Neural cell (in vitro differentiated cells): ENCODE measurements at regions not wholly inside any gene's neighbourhood (a gene's known extent, or its start where the extent isn't known, plus 50 kb on each side); places are given as distances from the start of the nearest gene placed in this dataset.

ENCODE experiments used
- H2AFZ ChIP-seq: fragments of 200-600, 300-800 bp; sonication (generic), shearing (Covaris generic); 2 replicates; pipeline ENCODE4 v1.6.0; 2014; ENCODE audit warnings: low read depth, mild to moderate bottlenecking, antibody characterized with exemption, low read length, moderate library complexity
- H3F3A ChIP-seq: fragments of 200-600 bp; shearing (Covaris generic); 2 replicates; pipeline ENCODE4 v1.6.1; 2016; ENCODE audit warnings: mild to moderate bottlenecking, moderate library complexity, mixed read lengths, antibody characterized with exemption, low read length; ENCODE audit not compliant: insufficient read depth, poor library complexity, severe bottlenecking
- H3K27ac ChIP-seq: fragments of 200-600, 300-800 bp; sonication (generic), shearing (Covaris generic); 2 replicates; pipeline ENCODE4 v1.5.1; 2014; ENCODE audit warnings: mild to moderate bottlenecking, low read length, moderate library complexity
- H3K27me3 ChIP-seq: fragments of 300-800, 200-600 bp; sonication (generic), shearing (Covaris generic); 2 replicates; pipeline ENCODE4 v1.6.0; 2014; ENCODE audit warnings: mild to moderate bottlenecking, low read depth, low read length, moderate library complexity; ENCODE audit not compliant: insufficient read depth
- H3K36me3 ChIP-seq: fragments of 300-800, 200-600 bp; sonication (generic), shearing (Covaris generic); 2 replicates; pipeline ENCODE4 v1.5.1; 2014; ENCODE audit warnings: mild to moderate bottlenecking, antibody characterized with exemption, low read length, moderate library complexity; ENCODE audit not compliant: insufficient read depth
- H3K4me2 ChIP-seq: fragments of 300-800, 200-600 bp; sonication (generic), shearing (Covaris generic); 2 replicates; pipeline ENCODE4 v1.6.0; 2014; ENCODE audit warnings: mild to moderate bottlenecking, low read length
- H3K4me3 ChIP-seq: fragments of 300-800, 200-600 bp; sonication (generic), shearing (Covaris generic); 2 replicates; pipeline ENCODE4 v1.5.1; 2014; ENCODE audit warnings: mild to moderate bottlenecking, low read length, moderate library complexity
- H3K79me2 ChIP-seq: fragments of 200-600 bp; shearing (Covaris generic); replicated peaks from 2 replicates; pipeline ENCODE4 v1.6.0; 2014; ENCODE audit warnings: mild to moderate bottlenecking, low read length, moderate library complexity; ENCODE audit not compliant: insufficient read depth
- H3K9ac ChIP-seq: fragments of 300-800, 200-600 bp; sonication (generic), shearing (Covaris generic); 2 replicates; pipeline ENCODE4 v1.6.1; 2016; ENCODE audit warnings: mild to moderate bottlenecking, low read length, mixed read lengths
- H3K9me2 ChIP-seq: fragments of 200-600 bp; shearing (Covaris generic); 2 replicates; pipeline ENCODE4 v1.6.1; 2016; ENCODE audit warnings: mild to moderate bottlenecking, low read length, mixed read lengths; ENCODE audit not compliant: insufficient read depth
- H3K9me3 ChIP-seq: fragments of 200-600, 300-800 bp; sonication (generic), shearing (Covaris generic); 2 replicates; pipeline ENCODE4 v1.6.1; 2016; ENCODE audit warnings: mild to moderate bottlenecking, mixed run types, low read length, moderate library complexity, mixed read lengths
- H4K20me1 ChIP-seq: fragments of 200-600 bp; shearing (Covaris generic); 2 replicates; pipeline ENCODE4 v1.6.1; 2016; ENCODE audit warnings: mild to moderate bottlenecking, mixed run types; ENCODE audit not compliant: insufficient read depth
- EP300 ChIP-seq: fragments of 450-650 bp; conservative IDR thresholded peaks from 2 replicates; pipeline ENCODE4 v1.6.1; 2014; ENCODE audit warnings: antibody characterized with exemption, mild to moderate bottlenecking, moderate library complexity; ENCODE audit not compliant: poor library complexity, severe bottlenecking
- EZH2 ChIP-seq: fragments of 200-600, 300-800 bp; shearing (Covaris generic), sonication (generic); IDR thresholded peaks from 2 replicates; pipeline ENCODE4 v1.6.1; 2014; ENCODE audit warnings: antibody characterized with exemption, low read length, borderline replicate concordance, mild to moderate bottlenecking; ENCODE audit not compliant: insufficient read depth, poor library complexity, severe bottlenecking
- MXI1 ChIP-seq: fragments of 450-650 bp; conservative IDR thresholded peaks from 2 replicates; pipeline ENCODE4 v1.6.1; 2014; ENCODE audit warnings: antibody characterized with exemption, mild to moderate bottlenecking; ENCODE audit not compliant: poor library complexity, severe bottlenecking
- POLR2AphosphoS5 ChIP-seq: IDR thresholded peaks from 2 replicates; pipeline ENCODE4 v1.6.1; 2012
- RAD21 ChIP-seq: fragments of 450-650 bp; conservative IDR thresholded peaks from 2 replicates; pipeline ENCODE4 v1.6.1; 2014; ENCODE audit warnings: antibody characterized with exemption, mild to moderate bottlenecking, moderate library complexity
- SMC3 ChIP-seq: fragments of 450-650 bp; conservative IDR thresholded peaks from 2 replicates; pipeline ENCODE4 v1.6.1; 2014; ENCODE audit warnings: antibody characterized with exemption, mild to moderate bottlenecking, moderate library complexity; ENCODE audit not compliant: poor library complexity
- TAF1 ChIP-seq: IDR thresholded peaks from 2 replicates; pipeline ENCODE4 v1.6.1; 2012; ENCODE audit warnings: low read depth
- TF ChIP-seq, protein P1 (sequence below): IDR thresholded peaks from 2 replicates; pipeline ENCODE4 v1.6.1; 2012; ENCODE audit warnings: borderline replicate concordance
- TF ChIP-seq, protein P2 (sequence below): fragments of 450-650 bp; IDR thresholded peaks from 2 replicates; pipeline ENCODE4 v1.5.1; 2014; ENCODE audit warnings: antibody characterized with exemption, mild to moderate bottlenecking, moderate library complexity; ENCODE audit not compliant: poor library complexity, severe bottlenecking

- TF ChIP-seq EZH2: no peak
- TF ChIP-seq POLR2AphosphoS5: no peak
- TF ChIP-seq SMC3: no peak
- no peak for TF ChIP-seq EP300
Measured at GRCh38 chr5:158511454-158511853, 588.3 kb downstream of the EBF1 start (continued).

DNA sequence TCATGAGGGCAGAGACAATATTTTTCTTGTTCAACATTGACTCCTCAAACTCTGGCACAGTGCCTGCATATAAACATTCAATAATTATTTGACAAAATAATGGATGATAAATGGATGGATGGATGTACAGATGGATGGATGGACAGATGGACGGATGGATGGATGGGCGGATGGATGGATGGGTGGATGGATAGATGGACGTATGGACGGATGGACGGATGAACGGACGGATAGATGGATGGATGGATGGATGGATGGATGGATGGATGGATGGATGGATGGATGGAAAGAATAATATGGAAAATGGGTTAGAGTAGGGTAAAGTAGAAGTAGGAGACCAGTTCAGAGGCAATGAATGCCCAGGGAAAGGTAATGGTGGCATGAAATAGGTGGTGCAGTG, 589.2 kb downstream of the EBF1 start:
- TF ChIP-seq EP300 (no peak), EZH2 (no peak), POLR2AphosphoS5 (no peak), RAD21 (no peak), MXI1 (no peak), SMC3 (no peak), TAF1 (no peak)
- TF ChIP-seq, protein P1, sequence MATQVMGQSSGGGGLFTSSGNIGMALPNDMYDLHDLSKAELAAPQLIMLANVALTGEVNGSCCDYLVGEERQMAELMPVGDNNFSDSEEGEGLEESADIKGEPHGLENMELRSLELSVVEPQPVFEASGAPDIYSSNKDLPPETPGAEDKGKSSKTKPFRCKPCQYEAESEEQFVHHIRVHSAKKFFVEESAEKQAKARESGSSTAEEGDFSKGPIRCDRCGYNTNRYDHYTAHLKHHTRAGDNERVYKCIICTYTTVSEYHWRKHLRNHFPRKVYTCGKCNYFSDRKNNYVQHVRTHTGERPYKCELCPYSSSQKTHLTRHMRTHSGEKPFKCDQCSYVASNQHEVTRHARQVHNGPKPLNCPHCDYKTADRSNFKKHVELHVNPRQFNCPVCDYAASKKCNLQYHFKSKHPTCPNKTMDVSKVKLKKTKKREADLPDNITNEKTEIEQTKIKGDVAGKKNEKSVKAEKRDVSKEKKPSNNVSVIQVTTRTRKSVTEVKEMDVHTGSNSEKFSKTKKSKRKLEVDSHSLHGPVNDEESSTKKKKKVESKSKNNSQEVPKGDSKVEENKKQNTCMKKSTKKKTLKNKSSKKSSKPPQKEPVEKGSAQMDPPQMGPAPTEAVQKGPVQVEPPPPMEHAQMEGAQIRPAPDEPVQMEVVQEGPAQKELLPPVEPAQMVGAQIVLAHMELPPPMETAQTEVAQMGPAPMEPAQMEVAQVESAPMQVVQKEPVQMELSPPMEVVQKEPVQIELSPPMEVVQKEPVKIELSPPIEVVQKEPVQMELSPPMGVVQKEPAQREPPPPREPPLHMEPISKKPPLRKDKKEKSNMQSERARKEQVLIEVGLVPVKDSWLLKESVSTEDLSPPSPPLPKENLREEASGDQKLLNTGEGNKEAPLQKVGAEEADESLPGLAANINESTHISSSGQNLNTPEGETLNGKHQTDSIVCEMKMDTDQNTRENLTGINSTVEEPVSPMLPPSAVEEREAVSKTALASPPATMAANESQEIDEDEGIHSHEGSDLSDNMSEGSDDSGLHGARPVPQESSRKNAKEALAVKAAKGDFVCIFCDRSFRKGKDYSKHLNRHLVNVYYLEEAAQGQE: no peak
- TF ChIP-seq, protein P2, sequence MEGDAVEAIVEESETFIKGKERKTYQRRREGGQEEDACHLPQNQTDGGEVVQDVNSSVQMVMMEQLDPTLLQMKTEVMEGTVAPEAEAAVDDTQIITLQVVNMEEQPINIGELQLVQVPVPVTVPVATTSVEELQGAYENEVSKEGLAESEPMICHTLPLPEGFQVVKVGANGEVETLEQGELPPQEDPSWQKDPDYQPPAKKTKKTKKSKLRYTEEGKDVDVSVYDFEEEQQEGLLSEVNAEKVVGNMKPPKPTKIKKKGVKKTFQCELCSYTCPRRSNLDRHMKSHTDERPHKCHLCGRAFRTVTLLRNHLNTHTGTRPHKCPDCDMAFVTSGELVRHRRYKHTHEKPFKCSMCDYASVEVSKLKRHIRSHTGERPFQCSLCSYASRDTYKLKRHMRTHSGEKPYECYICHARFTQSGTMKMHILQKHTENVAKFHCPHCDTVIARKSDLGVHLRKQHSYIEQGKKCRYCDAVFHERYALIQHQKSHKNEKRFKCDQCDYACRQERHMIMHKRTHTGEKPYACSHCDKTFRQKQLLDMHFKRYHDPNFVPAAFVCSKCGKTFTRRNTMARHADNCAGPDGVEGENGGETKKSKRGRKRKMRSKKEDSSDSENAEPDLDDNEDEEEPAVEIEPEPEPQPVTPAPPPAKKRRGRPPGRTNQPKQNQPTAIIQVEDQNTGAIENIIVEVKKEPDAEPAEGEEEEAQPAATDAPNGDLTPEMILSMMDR: no peak
- H3K36me3 ChIP-seq: no peaks in the 10 kb centered on the region

DNA sequence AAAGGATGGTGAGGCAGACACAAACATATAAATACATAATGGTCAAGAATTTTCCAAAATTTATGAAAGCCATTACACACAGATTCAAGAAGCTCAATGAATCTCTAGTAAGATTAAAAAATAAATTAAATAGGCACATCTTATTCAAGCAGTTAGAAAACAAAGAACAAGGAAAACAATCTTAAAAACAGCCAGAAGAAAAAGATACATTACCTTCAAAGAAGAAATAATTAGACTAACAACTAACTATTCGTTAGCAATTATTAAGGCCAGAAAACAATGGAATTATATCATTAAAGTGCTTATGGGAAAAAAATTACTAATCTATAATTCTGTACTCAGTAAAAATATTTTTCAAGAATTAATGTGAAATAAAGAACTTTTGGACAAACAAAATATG, 593.1 kb downstream of the EBF1 start:
- Histone ChIP-seq H4K20me1 (no peaks in the 10 kb centered on the region), H3K36me3 (no peaks in the 10 kb centered on the region), H3K9ac (no peak overlapping the region), H3F3A (no peaks in the 10 kb centered on the region), H3K4me3 (no peak overlapping the region), H3K27ac (no peak overlapping the region), H3K79me2 (no peaks in the 10 kb centered on the region), H3K27me3 (no peaks in the 10 kb centered on the region), H2AFZ (no peak overlapping the region), H3K4me2 (no peak overlapping the region), H3K9me3 (no peaks in the 10 kb centered on the region), H3K9me2 (no peaks in the 10 kb centered on the region)
- no peak for TF ChIP-seq POLR2AphosphoS5
- no peak for TF ChIP-seq RAD21
- TF ChIP-seq MXI1: no peak
- no peak for TF ChIP-seq EZH2
- no peak for TF ChIP-seq EP300
- no peak for TF ChIP-seq TAF1
- TF ChIP-seq, protein P2: no peak
- TF ChIP-seq, protein P1: no peak
- no peak for TF ChIP-seq SMC3

More for the DNA sequence above, 589.2 kb downstream of the EBF1 start:
- no peak overlapping the region for H3K4me3 ChIP-seq
- no peaks in the 10 kb centered on the region for H3K79me2 ChIP-seq
- H3K27ac ChIP-seq: no peak overlapping the region
- H3K9ac ChIP-seq: no peak overlapping the region
- no peak overlapping the region for H2AFZ ChIP-seq
- H3F3A ChIP-seq: no peaks in the 10 kb centered on the region
- H3K9me2 ChIP-seq: no peaks in the 10 kb centered on the region
- H3K9me3 ChIP-seq: no peaks in the 10 kb centered on the region
- H3K4me2 ChIP-seq: no peak overlapping the region
- H4K20me1 ChIP-seq: no peaks in the 10 kb centered on the region
- H3K27me3 ChIP-seq: no peaks in the 10 kb centered on the region
